Islet of Langerhans (tissue), 1 donor: ENCODE measurements at regions not wholly inside any gene's neighbourhood (a gene's known extent, or its start where the extent isn't known, plus 50 kb on each side); places are given as distances from the start of the nearest gene placed in this dataset.

Experiments
- FAIRE-seq: peaks from one replicate; lab custom pipeline; 2011; peaks lifted over from hg19 to GRCh38; lab: Jason Lieb, UNC

DNA sequence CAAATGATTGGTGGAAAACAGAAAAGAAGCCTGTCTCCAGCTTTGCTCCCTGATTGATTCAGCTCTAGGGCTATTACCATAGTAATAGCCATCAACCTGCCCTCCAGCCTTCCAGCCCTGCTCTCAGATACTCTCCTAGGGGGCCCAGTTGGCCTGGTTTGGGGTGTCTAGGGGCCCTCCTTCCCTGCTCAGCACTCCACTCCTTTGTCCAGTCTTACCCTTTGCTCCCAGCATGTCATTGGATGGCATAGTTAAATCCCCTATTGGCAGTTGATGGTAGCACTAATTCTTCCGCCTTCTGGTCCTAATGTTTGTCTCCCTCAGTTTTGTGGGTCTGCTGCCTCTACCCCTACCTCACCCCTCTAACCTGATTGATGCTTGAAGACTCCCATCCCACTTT is 175.4 kb upstream of the PELI2 start:
- FAIRE-seq: no peak

DNA sequence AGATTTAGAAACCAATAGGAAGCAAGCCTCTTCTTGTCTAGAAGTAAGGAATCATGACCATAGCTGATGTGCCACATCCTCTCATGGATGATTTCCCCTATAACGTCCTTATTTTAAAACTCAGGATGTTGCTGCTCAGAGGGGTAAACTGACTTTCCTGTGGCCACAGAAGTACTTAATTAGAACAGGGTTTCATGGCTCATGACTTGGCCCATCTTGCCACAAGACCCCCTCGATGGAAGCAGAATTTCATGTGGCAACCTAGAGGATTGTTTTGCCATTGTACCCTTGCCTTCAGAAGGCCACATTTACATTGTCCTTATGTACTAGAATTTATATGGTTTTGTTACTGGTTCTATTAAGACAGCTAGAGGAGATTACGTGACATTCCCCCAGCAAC is 173.5 kb upstream of the PELI2 start:
- no peak for FAIRE-seq

DNA sequence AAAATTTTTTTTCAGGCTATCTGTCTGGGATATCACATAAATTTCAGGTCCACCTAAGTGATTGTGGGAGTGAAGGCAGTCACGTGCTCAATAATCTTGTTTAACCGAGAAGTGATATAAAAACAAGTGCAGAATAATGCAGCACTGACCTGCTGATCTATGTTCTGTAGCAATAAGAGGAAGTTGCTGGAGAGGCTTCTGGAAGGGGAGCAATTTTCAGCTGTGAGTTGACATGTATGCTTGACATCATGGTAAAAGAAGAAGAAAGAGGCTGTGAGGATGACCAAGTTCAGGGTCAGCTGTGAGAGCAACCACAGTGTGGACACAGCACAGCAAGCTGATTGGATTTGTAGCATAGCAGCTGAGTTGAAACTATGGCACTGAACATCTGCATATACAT is 172.0 kb upstream of the PELI2 start:
- no peak for FAIRE-seq

- no peak for FAIRE-seq
Measured at GRCh38 chr14:55948399-55948798, 169.8 kb upstream of the PELI2 start.

DNA sequence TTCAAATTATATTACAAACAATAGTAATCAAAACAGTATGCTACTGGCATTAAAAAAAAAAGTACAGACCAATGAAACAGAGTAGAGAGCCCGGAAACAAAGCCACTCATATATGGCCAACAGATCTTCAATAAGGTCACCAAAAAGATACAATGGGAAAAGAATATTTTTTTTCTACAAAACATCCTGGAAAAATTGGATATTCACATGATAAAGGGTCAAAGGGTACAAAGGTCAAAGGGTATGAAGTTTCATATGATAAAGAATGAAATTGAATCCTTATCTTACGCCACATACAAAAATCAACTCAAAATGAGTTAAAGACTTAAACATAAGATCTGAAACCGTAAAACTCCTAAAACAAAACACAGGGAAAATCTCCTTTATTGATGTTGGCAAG is 168.5 kb upstream of the PELI2 start:
- no peak for FAIRE-seq

DNA sequence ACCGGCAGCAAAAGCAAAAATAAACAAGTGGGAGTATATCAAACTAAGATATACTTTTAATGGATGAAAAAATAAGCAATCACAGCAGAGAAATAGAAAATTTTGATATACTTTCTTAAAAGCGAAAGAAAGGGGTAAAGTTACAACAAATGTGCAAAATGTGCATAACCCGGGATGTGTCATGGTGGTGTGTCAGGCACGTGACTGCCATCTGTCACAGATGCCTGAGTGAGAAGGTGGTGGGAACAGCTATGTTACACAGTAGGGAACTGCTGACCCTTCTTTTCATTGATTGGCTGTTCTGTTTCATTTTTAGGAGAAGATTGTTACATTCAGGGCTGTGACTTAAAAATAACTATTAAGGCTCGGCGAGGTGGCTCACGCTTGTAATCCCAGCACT is 168.1 kb upstream of the PELI2 start:
- no peak for FAIRE-seq

DNA sequence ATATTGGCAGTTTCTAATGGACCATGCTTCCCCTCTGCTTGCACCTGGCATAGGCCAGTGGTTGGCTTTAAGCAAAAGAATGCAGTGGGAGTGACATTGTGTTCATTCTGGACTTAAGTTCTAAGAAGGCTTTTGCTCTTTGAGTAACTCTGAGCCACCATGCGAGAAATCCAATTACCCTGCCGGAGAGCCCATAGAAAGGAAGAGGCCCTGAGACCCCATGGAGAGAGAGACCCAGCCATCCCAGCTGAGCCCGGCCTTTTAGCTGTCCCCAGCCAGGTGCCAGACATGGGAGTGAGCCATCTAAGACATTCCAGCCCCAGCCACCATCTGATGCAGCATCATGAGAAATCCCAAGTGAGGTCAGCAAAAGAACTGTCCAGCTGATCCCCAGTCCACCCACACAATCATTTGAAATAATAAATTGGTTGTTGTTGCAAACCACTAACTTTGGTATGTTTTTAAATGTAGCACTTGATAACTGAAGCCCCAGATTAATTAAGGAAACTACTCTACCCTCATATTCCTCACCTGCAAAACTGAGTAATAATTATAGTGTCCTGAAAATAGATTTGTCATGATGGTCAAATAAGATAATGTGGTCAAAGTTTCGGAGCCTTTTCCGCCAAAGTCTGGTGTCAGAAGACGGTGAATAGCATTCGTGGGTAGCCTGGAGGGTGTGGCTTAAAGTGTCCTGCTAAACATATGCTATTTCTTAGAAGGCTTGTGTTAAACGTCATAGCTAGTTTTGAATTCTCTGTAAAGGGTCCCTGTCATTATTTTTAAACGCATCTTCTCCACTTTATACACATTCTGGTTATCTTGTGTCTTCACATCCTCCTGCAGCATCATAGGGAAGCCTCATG is 166.6 kb upstream of the PELI2 start:
- FAIRE-seq: no peak

- FAIRE-seq: no peak
Measured at GRCh38 chr14:55954108-55954507, 164.1 kb upstream of the PELI2 start.

DNA sequence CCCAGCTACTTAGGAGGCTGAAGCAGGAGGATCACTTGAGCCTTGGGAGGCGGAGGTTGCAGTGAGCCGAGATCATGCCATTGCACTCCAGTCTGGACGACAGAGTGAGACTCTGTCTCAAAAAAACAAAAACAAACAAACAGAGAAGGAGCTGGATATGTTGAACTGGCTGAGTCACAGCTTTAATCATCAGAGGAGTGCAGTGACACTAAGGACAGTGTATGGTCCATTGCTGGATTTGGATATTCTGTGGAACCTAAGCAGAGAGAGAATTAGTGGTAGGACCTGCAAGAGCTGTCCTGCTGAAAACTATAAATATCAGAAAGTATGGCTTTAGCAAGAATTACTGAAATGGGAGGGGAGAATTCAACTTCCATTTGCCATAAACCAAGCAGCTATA is 163.0 kb upstream of the PELI2 start:
- FAIRE-seq: no peak

GRCh38 chr14:55957950-55958349 is 160.3 kb upstream of the PELI2 start:
- no peak for FAIRE-seq

DNA sequence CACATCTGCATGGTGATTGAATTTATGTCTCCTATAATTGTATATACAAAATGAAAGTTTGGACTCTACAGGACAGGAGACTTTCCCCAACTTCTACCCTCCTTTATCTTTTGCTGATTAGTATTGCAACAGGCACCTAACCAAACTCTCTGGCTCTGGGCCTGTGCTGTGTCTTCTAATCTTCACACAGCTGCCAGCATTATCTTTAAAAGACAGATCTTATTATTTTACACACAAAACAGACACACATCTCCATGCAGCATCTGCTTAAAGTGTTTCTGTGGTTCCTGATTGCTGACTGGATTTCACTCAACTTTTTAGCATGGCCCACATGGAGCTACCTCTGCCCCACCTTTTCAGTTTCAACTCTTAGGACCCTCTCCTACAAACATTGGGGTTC is 154.9 kb upstream of the PELI2 start:
- FAIRE-seq: no peak

GRCh38 chr14:55964091-55964490 is 154.1 kb upstream of the PELI2 start:
- no peak for FAIRE-seq

DNA sequence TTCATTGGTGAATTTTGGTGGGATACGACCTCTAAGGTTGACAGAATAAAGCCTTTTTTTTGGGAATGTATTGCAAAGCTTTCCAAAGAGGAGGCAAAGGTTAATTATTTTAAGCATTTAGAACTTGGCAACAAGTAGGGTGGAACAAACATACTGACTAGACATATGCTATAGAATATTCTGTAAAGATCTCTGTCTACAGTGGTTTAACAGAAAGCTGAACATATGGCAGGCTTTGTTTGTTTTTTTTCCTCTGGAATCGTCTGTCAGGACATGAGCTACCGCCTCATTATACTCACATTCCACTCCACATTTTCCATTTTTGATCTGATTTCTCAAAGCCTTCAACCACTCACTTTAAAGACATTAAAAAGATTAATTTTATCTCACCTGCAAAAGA is 153.4 kb upstream of the PELI2 start:
- no peak for FAIRE-seq

DNA sequence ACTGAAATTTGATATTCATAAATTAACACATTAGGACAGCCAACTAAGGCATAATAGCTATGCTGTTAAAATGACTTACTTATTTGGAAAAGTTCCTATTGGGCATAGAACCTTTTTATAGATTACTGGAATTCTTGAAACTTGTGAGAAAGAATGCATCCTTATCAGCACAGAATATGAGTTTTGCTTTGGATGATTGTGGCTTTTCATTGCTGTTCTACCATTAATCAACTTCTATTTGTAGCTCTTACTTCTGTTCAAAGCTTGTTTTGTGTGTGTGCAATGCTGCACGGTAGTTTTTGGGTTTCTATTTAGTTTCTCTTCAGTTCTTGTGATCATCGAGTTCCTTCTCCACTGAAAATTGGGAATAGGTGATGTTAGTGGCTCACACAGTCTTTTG is 152.4 kb upstream of the PELI2 start:
- no peak for FAIRE-seq

GRCh38 chr14:55968741-55969140 is 149.5 kb upstream of the PELI2 start:
- no peak for FAIRE-seq

DNA sequence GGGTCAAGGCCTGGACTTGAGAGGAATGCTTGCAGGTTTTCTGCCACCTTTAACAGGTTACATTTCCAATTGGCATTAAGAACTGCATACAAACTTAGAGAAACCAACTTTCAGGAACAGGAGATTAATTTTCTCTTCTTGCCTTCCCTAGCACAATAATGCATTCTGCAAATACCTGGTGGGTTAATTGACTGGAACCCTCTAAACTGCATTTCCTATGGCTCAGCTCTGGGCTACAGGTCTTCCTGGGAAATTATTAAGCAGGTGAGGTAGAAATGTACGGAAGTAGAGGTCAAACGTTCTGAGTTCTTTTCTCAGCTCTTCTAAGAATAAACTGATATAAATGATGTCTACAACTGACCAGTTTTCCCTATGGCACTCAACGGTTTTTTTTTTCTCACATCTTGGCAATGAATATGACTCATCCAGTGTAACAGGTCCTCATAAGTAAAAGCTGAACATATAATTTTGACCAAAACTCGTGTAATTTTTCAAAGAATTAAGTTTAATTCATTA is 144.9 kb upstream of the PELI2 start:
- no peak for FAIRE-seq

DNA sequence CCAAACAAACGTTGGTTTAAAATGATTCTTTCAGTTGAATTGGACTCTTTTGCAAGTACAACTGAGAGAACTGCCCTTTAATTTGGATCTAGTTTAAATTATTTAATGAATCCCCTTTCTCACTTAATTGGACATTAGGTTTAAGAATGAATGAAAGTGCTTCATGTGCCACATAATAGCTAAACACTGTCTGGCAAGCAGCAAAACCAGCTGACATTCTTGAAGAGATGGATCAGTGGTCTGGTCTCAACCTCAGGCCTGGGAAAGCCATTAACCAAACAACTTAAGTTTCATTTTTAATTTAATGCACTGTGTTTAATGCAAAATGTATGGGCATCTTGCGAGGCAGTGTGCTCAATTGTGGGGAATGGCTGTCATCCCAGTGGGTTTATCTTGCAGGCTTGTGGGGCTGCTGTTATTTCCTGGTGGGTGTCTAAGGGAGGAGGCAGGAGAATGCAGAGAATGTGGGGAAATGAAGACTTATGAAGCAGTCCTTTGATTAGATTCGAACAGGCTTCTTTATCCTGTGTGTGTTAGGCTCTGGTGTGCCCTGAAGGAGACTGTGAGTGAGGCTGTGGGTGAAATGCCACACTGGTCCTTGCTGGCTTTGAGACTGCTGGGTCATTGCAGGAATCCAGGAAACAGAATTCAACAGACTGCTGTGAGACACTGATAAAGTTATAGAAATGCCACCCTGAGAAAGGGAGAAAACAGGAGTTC is 144.1 kb upstream of the PELI2 start:
- FAIRE-seq: no peak

- no peak for FAIRE-seq
Measured at GRCh38 chr14:55975281-55975910, 142.8 kb upstream of the PELI2 start.

- FAIRE-seq: no peak
Measured at GRCh38 chr14:55976219-55976618, 142.0 kb upstream of the PELI2 start.

DNA sequence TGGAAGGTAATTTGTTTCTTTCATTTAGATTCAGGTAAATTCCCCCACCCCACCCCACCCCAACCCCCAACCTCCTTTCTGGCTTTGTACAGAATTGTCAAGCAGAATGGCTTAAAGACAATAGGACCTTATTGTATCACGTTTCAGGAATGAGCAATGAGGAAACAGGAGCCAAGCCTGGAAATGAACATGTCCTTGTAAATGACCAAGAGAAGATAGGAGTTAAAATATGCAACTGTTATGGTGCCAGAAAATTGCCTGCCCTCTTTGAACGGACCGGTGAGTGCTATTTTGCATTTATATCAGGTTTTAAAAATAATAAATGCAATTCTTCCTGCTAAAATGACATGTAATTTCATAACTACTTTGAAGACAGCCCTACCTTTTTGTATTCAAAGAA is 141.6 kb upstream of the PELI2 start:
- no peak for FAIRE-seq

GRCh38 chr14:55977392-55978150 is 140.6 kb upstream of the PELI2 start:
- FAIRE-seq: no peak

DNA sequence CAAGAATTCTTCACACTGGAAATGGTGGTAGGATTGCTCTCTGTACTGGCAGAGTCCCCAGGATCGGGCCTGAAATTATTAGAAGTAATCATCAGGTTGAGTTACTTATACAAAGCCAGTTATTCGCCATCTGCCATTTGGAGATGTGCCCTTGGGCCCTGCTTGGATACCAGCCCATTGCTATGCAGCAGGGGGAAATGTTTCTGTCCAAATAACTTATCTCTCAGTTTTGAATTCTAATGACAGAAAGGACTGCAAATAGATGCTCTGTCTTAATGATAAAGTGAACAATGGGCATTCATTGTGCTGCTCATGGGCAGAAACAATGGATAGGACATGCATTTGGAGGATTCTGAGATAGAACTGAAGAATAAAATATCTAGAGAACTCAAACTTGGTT is 139.1 kb upstream of the PELI2 start:
- FAIRE-seq: no peak
